Upper lobe of left lung (tissue), 4 donors: ENCODE measurements at regions not wholly inside any gene's neighbourhood (a gene's known extent, or its start where the extent isn't known, plus 50 kb on each side); places are given as distances from the start of the nearest gene placed in this dataset.

Source experiments
- CTCF ChIP-seq, 6 experiments: fragments of 450-650 bp in 4 of 6; fragments of 200-600 bp in 2 of 6; sonication (generic) in 2 of 6; IDR thresholded peaks; one replicate each; pipeline ENCODE4 v1.5.1; 2016 to 2019; ENCODE audit warnings: antibody characterized with exemption in 6 of 6
- EP300 ChIP-seq, 4 donors: sonication (generic); formaldehyde crosslinking; IDR thresholded peaks; one replicate each; pipeline ENCODE4 v1.5.1; 2017; ENCODE audit warnings: antibody characterized with exemption in 4 of 4, control low read depth in 2 of 4
- POLR2A ChIP-seq, 4 donors: fragments of 450-650 bp; IDR thresholded peaks; one replicate each; pipeline ENCODE4 v1.5.1; 2016 to 2017; ENCODE audit warnings: antibody characterized with exemption in 4 of 4, mild to moderate bottlenecking in 2 of 4
- POLR2AphosphoS5 ChIP-seq, 2 donors: sonication (generic); formaldehyde crosslinking; IDR thresholded peaks; one replicate each; pipeline ENCODE4 v1.5.1; 2017; ENCODE audit warnings: antibody characterized with exemption in 2 of 2

GRCh38 chrX:83966347-83966746, 105.4 kb downstream of the CYLC1 start:
- TF ChIP-seq CTCF (IDR thresholded peaks at IDR 0.05) (no peak), POLR2AphosphoS5 (IDR thresholded peaks at IDR 0.05) (no peak), POLR2A (IDR thresholded peaks at IDR 0.05) (no peak), EP300 (IDR thresholded peaks at IDR 0.05) (no peak)
